GM12878 (cell line): ENCODE measurements at regions not wholly inside any gene's neighbourhood (a gene's known extent, or its start where the extent isn't known, plus 50 kb on each side); places are given as distances from the start of the nearest gene placed in this dataset.

Source experiments
- ATAC-seq: fragments of 200-7000 bp; cut with Tn5 transposase; 3 replicates; pipeline ENCODE4 v1.9.1; 2020; ENCODE audit warnings: mild to moderate bottlenecking, moderate library complexity
- BruUV-seq: library from RNA; stranded (reverse); fragments of 400-500 nt; replicated peaks from 2 replicates; lab custom pipeline; 2021; lab: Mats Ljungman, UMichigan
- CTCF ChIA-PET: fragments of 300-600 bp; sonication (Branson Sonifier 250); formaldehyde crosslinking; extraction: SDS; loops from one replicate; lab custom pipeline; 2021; ENCODE audit warnings: inconsistent platforms; lab: Yijun Ruan, JAX
- POLR2A ChIA-PET: fragments of 350-600 bp; formaldehyde crosslinking; extraction: SDS; loops from one replicate; lab custom pipeline; 2021; ENCODE audit warnings: inconsistent platforms; lab: Charles Lee
- RAD21 ChIA-PET: fragments of 300-600 bp; sonication (Branson Sonifier 250); formaldehyde crosslinking; loops from one replicate; lab custom pipeline; 2023; ENCODE audit warnings: antibody characterized with exemption; ENCODE audit not compliant: unreplicated experiment; lab: Charles Lee
- SMC1A ChIA-PET: fragments of 300-600 bp; sonication (Branson Sonifier 250); formaldehyde crosslinking; loops from one replicate; lab custom pipeline; 2023; ENCODE audit not compliant: unreplicated experiment, uncharacterized antibody; lab: Charles Lee
- DNase-seq: peaks from one replicate; pipeline ENCODE4 v3.0.0-alpha.2; 2011; ENCODE audit warnings: low read depth, low spot score
- FAIRE-seq: peaks from 3 replicates; lab custom pipeline; 2011; peaks lifted over from hg19 to GRCh38; lab: Jason Lieb, UNC
- H2AFZ ChIP-seq: 2 replicates; pipeline ENCODE4 v1.6.0; 2011; ENCODE audit warnings: low read depth, low read length, control low read depth; ENCODE audit not compliant: control insufficient read depth
- H3K27ac ChIP-seq: 2 replicates; pipeline ENCODE4 v1.5.1; 2011; ENCODE audit warnings: control low read depth; ENCODE audit not compliant: control insufficient read depth, insufficient read depth
- H3K27me3 ChIP-seq, 2 experiments: replicated peaks in 1 of 2; 2 replicates each; pipeline versions ENCODE4 v1.6.0 to v1.6.1; 2011; ENCODE audit warnings: low read length in 1 of 2; ENCODE audit not compliant: control insufficient read depth in 2 of 2, insufficient read depth in 2 of 2
- H3K36me3 ChIP-seq, 2 experiments: 2 replicates each; pipeline ENCODE4 v1.5.1; 2011; ENCODE audit warnings: low read length in 1 of 2; ENCODE audit not compliant: control insufficient read depth in 2 of 2, insufficient read depth in 2 of 2
- H3K4me1 ChIP-seq: 2 replicates; pipeline ENCODE4 v1.6.1; 2011; ENCODE audit warnings: mild to moderate bottlenecking, low read length, moderate library complexity, mixed read lengths; ENCODE audit not compliant: control insufficient read depth, insufficient read depth
- H3K4me2 ChIP-seq: 2 replicates; pipeline ENCODE4 v1.6.0; 2011; ENCODE audit warnings: control low read depth; ENCODE audit not compliant: control insufficient read depth, insufficient read depth
- H3K4me3 ChIP-seq: fragments of 200-600 bp; sonication (generic); 2 replicates; pipeline ENCODE4 v1.5.1; 2016
- H3K79me2 ChIP-seq: 2 replicates; pipeline ENCODE4 v1.6.0; 2011; ENCODE audit warnings: low read length; ENCODE audit not compliant: control insufficient read depth, insufficient read depth
- H3K9ac ChIP-seq: 2 replicates; pipeline ENCODE4 v1.8.0; 2011; ENCODE audit warnings: low read length, control low read depth, mixed read lengths; ENCODE audit not compliant: control insufficient read depth, insufficient read depth
- H3K9me3 ChIP-seq: replicated peaks from 3 replicates; pipeline ENCODE4 v1.5.1; 2011; ENCODE audit warnings: mild to moderate bottlenecking, low read length; ENCODE audit not compliant: control insufficient read depth, insufficient read depth
- H4K20me1 ChIP-seq: 2 replicates; pipeline ENCODE4 v1.6.0; 2011; ENCODE audit not compliant: control insufficient read depth, insufficient read depth
- BCLAF1 ChIP-seq: fragments of 450-650 bp; IDR thresholded peaks from 2 replicates; pipeline ENCODE4 v1.6.1; 2017; ENCODE audit warnings: antibody characterized with exemption, mild to moderate bottlenecking, moderate library complexity
- HDAC2 ChIP-seq: fragments of 200-600 bp; sonication (generic); IDR thresholded peaks from 2 replicates; pipeline ENCODE4 v1.6.1; 2017
- MEF2A ChIP-seq: IDR thresholded peaks from 2 replicates; pipeline ENCODE4 v1.6.1; 2011; ENCODE audit warnings: low read depth, mild to moderate bottlenecking, low read length, moderate library complexity; ENCODE audit not compliant: insufficient read depth
- NRF1 ChIP-seq: conservative IDR thresholded peaks from 2 replicates; pipeline ENCODE4 v1.6.1; 2011; ENCODE audit warnings: mild to moderate bottlenecking, low read depth, low read length, improper control_type of control experiment
- RBBP5 ChIP-seq: fragments of 200-600 bp; sonication (generic); conservative IDR thresholded peaks from 2 replicates; pipeline ENCODE4 v1.6.1; 2016
- RELB ChIP-seq: fragments of 450-650 bp; IDR thresholded peaks from 2 replicates; pipeline ENCODE4 v1.6.1; 2017; ENCODE audit warnings: low read depth, mild to moderate bottlenecking, moderate library complexity
- RFX5 ChIP-seq: IDR thresholded peaks from 2 replicates; pipeline ENCODE4 v1.6.1; 2011; ENCODE audit warnings: low read depth, low read length, improper control_type of control experiment
- SUPT20H ChIP-seq: IDR thresholded peaks from 2 replicates; pipeline ENCODE4 v1.6.1; 2011; ENCODE audit warnings: low read depth, mild to moderate bottlenecking, low read length, moderate library complexity, borderline replicate concordance; ENCODE audit not compliant: control insufficient read depth
- TARDBP ChIP-seq: IDR thresholded peaks from 2 replicates; pipeline ENCODE4 v1.6.1; 2016; ENCODE audit warnings: borderline replicate concordance
- USF1 ChIP-seq: IDR thresholded peaks from 2 replicates; pipeline ENCODE4 v1.6.1; 2011; ENCODE audit warnings: borderline replicate concordance, low read depth, mild to moderate bottlenecking, moderate library complexity, mixed read lengths, low read length; ENCODE audit not compliant: insufficient read depth; ENCODE audit errors: extremely low read length
- YY1 ChIP-seq: IDR thresholded peaks from 2 replicates; pipeline ENCODE4 v1.6.1; 2011; ENCODE audit warnings: low read depth, mild to moderate bottlenecking, low read length
- ZNF207 ChIP-seq: fragments of 450-650 bp; IDR thresholded peaks from 2 replicates; pipeline ENCODE4 v1.6.1; 2014; ENCODE audit warnings: antibody characterized with exemption, mild to moderate bottlenecking, borderline replicate concordance
- ZNF622 ChIP-seq: fragments of 450-650 bp; IDR thresholded peaks from 2 replicates; pipeline ENCODE4 v1.6.1; 2017; ENCODE audit warnings: mild to moderate bottlenecking, inconsistent platforms
- ZZZ3 ChIP-seq: IDR thresholded peaks from 2 replicates; pipeline ENCODE4 v1.6.1; 2011; ENCODE audit warnings: low read depth; ENCODE audit not compliant: control insufficient read depth, insufficient read length
- WGBS: methylation state at CpG from one replicate; pipeline ENCODE4 v1.1.6; 2016; ENCODE audit warnings: low lambda C conversion rate; ENCODE audit not compliant: insufficient replicate concordance, insufficient coverage; ENCODE audit errors: missing lambda C conversion rate; 5-methylcytosine and 5-hydroxymethylcytosine counted together
- in situ Hi-C: fragments of 300-500 bp; cut with MboI; formaldehyde crosslinking; loops from 9 replicates; pipeline ENCODE4 v1.14.3; 2018; ENCODE audit warnings: mixed read lengths
- intact Hi-C: fragments of 100-400 bp; cut with micrococcal nuclease; formaldehyde crosslinking; loops from one replicate; pipeline ENCODE4 v1.14.2; 2022; ENCODE audit not compliant: unreplicated experiment
- TF ChIP-seq, protein P1 (sequence below): fragments of 450-650 bp; formaldehyde crosslinking; IDR thresholded peaks from 2 replicates; pipeline ENCODE4 v1.4.0; 2020; ENCODE audit warnings: mild to moderate bottlenecking, moderate library complexity

DNA sequence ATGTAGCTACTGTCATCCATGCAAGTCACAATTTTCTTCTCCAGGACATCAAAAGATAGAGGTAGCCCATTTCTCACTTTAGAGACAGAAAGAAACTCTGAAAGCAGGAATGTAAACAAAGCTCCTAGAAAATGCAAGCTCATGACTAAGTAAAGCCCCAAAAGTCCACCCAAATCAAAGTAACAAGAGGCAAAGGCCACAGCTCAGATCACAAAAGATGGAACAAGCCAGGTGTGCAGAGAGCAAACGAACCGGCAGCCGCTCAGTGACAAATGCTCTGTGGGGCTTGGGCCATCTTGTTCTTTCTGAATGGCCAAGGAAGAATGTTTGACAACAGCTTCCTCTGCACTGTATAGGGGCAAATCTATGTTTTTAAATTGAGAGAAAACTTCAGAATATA, 201.0 kb downstream of the CYRIA start:
- TF ChIP-seq RELB (no peak), RFX5 (no peak), ZZZ3 (no peak), ZNF207 (no peak), BCLAF1 (no peak), ZNF622 (no peak), HDAC2 (no peak), MEF2A (no peak), RBBP5 (no peak), USF1 (no peak), NRF1 (no peak), TARDBP (no peak), YY1 (no peak), SUPT20H (no peak)
- TF ChIP-seq, protein P1, sequence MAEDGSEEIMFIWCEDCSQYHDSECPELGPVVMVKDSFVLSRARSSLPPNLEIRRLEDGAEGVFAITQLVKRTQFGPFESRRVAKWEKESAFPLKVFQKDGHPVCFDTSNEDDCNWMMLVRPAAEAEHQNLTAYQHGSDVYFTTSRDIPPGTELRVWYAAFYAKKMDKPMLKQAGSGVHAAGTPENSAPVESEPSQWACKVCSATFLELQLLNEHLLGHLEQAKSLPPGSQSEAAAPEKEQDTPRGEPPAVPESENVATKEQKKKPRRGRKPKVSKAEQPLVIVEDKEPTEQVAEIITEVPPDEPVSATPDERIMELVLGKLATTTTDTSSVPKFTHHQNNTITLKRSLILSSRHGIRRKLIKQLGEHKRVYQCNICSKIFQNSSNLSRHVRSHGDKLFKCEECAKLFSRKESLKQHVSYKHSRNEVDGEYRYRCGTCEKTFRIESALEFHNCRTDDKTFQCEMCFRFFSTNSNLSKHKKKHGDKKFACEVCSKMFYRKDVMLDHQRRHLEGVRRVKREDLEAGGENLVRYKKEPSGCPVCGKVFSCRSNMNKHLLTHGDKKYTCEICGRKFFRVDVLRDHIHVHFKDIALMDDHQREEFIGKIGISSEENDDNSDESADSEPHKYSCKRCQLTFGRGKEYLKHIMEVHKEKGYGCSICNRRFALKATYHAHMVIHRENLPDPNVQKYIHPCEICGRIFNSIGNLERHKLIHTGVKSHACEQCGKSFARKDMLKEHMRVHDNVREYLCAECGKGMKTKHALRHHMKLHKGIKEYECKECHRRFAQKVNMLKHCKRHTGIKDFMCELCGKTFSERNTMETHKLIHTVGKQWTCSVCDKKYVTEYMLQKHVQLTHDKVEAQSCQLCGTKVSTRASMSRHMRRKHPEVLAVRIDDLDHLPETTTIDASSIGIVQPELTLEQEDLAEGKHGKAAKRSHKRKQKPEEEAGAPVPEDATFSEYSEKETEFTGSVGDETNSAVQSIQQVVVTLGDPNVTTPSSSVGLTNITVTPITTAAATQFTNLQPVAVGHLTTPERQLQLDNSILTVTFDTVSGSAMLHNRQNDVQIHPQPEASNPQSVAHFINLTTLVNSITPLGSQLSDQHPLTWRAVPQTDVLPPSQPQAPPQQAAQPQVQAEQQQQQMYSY (CRISPR knock-in tag), result no peak
- TF ChIP-seq, all 136 proteins: peak for 0
- no peaks in the 10 kb centered on the region for H3K9me3 ChIP-seq
- intact Hi-C loops, result no loop called here
- ChIA-PET POLR2A (no interaction called here), SMC1A (interaction anchor here (0.9 kb wide), 1 partner anchor 17 kb away, joined by 3 read pairs; no protein-coding TSS in a partner anchor), CTCF (no interaction called here), RAD21 (no interaction called here)
- H3K27me3 ChIP-seq, result no peaks in the 10 kb centered on the region
- H3K4me3 ChIP-seq, result no peak overlapping the region
- no peaks in the 10 kb centered on the region for H3K4me1 ChIP-seq
- in situ Hi-C loops, result no loop called here
- ATAC-seq, result no peak
- H3K79me2 ChIP-seq, result no peaks in the 10 kb centered on the region
- H3K27ac ChIP-seq, result no peak overlapping the region
- H3K36me3 ChIP-seq, result no peaks in the 10 kb centered on the region
- H4K20me1 ChIP-seq, result no peaks in the 10 kb centered on the region
- no peak overlapping the region for H2AFZ ChIP-seq
- FAIRE-seq, result no peak
- no peak overlapping the region for H3K9ac ChIP-seq
- WGBS, result 34% methylated on average over 3 of the region's 3 CpGs
- no peak overlapping the region for H3K4me2 ChIP-seq
- no TSS peak for BruUV-seq
- DNase-seq, result no peak
